NT2/D1 (cell line): ENCODE measurements at regions not wholly inside any gene's neighbourhood (a gene's known extent, or its start where the extent isn't known, plus 50 kb on each side); places are given as distances from the start of the nearest gene placed in this dataset.

Experiments
- DNase-seq: peaks from one replicate; pipeline ENCODE4 v3.0.0-alpha.2; 2011; ENCODE audit warnings: low read depth, low spot score
- H3K27me3 ChIP-seq: 2 replicates; pipeline ENCODE4 v1.6.0; 2011; ENCODE audit warnings: mild to moderate bottlenecking; ENCODE audit not compliant: insufficient read length, insufficient read depth
- H3K36me3 ChIP-seq: 2 replicates; pipeline ENCODE4 v1.6.1; 2011; ENCODE audit warnings: mild to moderate bottlenecking, low read length, mixed read lengths; ENCODE audit not compliant: insufficient read depth, insufficient read length
- H3K4me1 ChIP-seq: 2 replicates; pipeline ENCODE4 v1.5.1; 2011; ENCODE audit not compliant: insufficient read depth, insufficient read length
- H3K4me3 ChIP-seq: 2 replicates; pipeline ENCODE4 v1.5.1; 2011; ENCODE audit warnings: low read depth; ENCODE audit not compliant: insufficient read length
- H3K9ac ChIP-seq: 2 replicates; pipeline ENCODE4 v1.6.0; 2011; ENCODE audit warnings: low read depth; ENCODE audit not compliant: insufficient read length
- H3K9me3 ChIP-seq: 2 replicates; pipeline ENCODE4 v1.5.1; 2011; ENCODE audit warnings: mild to moderate bottlenecking, low read length; ENCODE audit not compliant: insufficient read depth
- SUZ12 ChIP-seq: IDR thresholded peaks from 2 replicates; pipeline ENCODE4 v1.6.1; 2011; ENCODE audit not compliant: insufficient read length, insufficient read depth; ENCODE audit errors: extremely low read depth
- YY1 ChIP-seq: IDR thresholded peaks from 2 replicates; pipeline ENCODE4 v1.6.1; 2011; ENCODE audit not compliant: insufficient read length, insufficient read depth
- ZNF274 ChIP-seq: IDR thresholded peaks from 2 replicates; pipeline ENCODE4 v1.6.1; 2011; ENCODE audit warnings: mild to moderate bottlenecking, low read depth, low read length

DNA sequence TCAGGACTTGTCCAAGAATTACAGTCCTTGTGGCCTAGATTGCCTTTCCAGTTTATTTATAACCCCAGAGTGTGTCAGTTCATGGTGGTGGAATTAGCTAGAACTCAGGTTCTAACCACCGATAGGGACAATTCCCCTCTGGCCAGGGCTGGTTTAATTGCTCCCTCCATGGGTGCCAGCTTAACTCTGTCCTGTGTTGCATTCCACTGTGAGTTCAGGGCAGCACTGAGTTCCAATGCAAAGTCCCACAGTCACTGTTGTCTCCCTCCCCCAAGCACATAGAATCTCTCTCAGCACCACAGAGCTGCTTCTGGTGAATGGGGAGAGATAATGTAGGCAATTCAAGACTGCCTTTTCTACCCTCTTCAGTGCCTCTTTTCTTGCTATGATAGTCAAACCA is 82.5 kb upstream of the TNFRSF21 start:
- peak; percentile 18 for DNase-seq
- no peak for TF ChIP-seq ZNF274
- no peak for TF ChIP-seq YY1
- TF ChIP-seq SUZ12: no peak
- Histone ChIP-seq H3K4me3 (no peak overlapping the region), H3K9me3 (no peaks in the 10 kb centered on the region), H3K4me1 (no peaks in the 10 kb centered on the region), H3K27me3 (no peaks in the 10 kb centered on the region), H3K36me3 (no peaks in the 10 kb centered on the region), H3K9ac (no peak overlapping the region)

DNA sequence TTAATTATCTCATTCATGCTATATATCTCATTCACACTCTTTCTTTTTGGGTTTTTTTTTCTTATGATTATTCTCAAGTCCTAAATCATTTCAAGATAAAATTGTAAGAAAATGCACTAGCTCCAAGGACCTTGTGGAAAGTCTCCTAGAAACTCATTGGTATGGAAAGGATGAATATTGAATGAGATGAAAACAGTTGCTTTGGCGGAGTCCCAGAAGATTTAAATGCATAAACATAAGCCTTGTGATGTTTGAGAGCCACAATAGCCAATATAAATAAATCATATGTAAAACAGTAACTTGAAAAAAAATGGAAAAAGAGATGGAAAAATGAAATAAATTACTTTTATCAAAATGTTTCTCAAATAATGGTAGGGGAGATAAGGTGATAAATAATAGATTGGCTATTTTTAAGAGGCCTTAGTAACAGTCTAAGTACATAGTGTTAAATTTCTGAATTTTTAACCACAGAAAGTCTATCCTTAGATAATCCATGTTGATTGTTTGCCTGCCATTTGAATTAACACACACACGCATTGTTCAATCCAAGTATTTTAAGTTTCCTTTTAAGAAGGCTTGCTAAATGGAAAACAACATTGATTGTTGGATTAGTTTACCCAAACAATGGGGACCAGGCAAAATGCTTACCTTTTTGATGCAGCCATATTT is 81.1 kb upstream of the CD2AP start:
- Histone ChIP-seq H3K4me1 (no peaks in the 10 kb centered on the region), H3K9ac (no peak overlapping the region), H3K36me3 (no peaks in the 10 kb centered on the region), H3K27me3 (no peaks in the 10 kb centered on the region), H3K4me3 (no peak overlapping the region), H3K9me3 (no peaks in the 10 kb centered on the region)
- DNase-seq: no peak
- TF ChIP-seq SUZ12: no peak
- TF ChIP-seq ZNF274: no peak
- no peak for TF ChIP-seq YY1

DNA sequence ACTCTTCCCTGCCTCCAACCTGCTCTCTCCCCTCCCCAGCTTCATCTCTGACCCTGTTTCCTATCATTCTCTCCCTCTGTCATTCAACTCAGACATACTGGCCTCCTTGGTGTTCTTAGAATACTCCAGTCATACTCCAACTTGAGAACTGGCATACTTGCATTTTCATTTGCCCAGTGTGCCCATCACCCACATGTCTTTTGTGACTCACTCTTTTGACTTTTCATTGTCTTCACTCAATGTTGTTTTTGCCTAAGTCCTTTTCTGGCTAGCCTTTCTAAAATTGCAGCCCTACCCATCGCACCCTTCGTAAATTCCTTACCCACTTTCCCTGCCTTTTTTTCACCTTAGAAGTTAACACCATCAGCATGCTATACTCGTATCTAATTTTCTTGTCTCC is 77.0 kb upstream of the CD2AP start:
- Histone ChIP-seq H3K36me3 (no peaks in the 10 kb centered on the region), H3K9ac (no peak overlapping the region), H3K4me3 (no peak overlapping the region), H3K9me3 (no peaks in the 10 kb centered on the region), H3K4me1 (no peaks in the 10 kb centered on the region), H3K27me3 (no peaks in the 10 kb centered on the region)
- DNase-seq: no peak
- TF ChIP-seq ZNF274 (no peak), YY1 (no peak), SUZ12 (no peak)

DNA sequence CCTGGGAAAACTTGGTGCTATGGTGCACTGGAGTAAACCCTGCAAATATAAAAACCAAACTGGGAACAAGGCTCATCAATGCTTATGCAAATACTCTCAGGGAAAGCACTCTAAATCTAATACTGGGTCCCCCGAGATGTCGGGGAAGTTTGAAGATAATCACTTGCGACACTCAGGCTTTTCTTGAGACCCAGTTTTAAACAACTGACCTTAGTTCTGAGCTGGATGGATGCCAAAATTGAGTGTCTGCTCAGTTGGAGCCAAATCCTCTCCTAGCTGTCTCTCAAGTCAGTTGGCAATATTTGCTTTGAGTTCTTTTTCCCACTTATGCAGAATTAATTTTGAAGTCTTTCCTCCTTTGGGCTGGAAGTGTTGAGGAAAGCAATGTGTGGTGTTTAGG is 75.5 kb upstream of the CD2AP start:
- no peak for DNase-seq
- no peak overlapping the region for H3K9ac ChIP-seq
- H3K36me3 ChIP-seq: no peaks in the 10 kb centered on the region
- H3K4me1 ChIP-seq: no peaks in the 10 kb centered on the region
- H3K9me3 ChIP-seq: no peaks in the 10 kb centered on the region
- TF ChIP-seq ZNF274: no peak
- TF ChIP-seq YY1: no peak
- no peak for TF ChIP-seq SUZ12
- H3K27me3 ChIP-seq: no peaks in the 10 kb centered on the region
- no peak overlapping the region for H3K4me3 ChIP-seq

DNA sequence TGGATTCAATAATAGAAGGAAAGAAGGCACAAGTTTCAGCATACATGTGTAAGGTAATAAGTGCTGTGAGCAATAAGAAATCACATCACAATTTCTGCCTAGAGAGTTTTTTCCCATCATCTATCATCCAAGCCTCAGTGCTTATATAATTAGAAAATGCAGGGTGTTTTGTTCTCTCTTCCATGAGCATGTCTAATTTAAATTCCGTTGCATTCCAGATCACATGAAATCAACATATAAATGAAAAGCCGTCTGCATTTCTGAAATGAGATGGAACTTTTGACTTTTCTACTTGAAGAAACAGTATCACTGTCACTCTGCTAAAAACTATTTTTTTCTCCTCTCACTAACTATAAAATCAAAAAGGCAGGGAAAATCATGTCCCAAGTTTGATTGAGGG is 74.5 kb upstream of the CD2AP start:
- Histone ChIP-seq H3K4me3 (no peak overlapping the region), H3K9ac (no peak overlapping the region), H3K9me3 (no peaks in the 10 kb centered on the region), H3K36me3 (no peaks in the 10 kb centered on the region), H3K27me3 (no peaks in the 10 kb centered on the region), H3K4me1 (no peaks in the 10 kb centered on the region)
- TF ChIP-seq YY1 (no peak), ZNF274 (no peak), SUZ12 (no peak)
- no peak for DNase-seq

DNA sequence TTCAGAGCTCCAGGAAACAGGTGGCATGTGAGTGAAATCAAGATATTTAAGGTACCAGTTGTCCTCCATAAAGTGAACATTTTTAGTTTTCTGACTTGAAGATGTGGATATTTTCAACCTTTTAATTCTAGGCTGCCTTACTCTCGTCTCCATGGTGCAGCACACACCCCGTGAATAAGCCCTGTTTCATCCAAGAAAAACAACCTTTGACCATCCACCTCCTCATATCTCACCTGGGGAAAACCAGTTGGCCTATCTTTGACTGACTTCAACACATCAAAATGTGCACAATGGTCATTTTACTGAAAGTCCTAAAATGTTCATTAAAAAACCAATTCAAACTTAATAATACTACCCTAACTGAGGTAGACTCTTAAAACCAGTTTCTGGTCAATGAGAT is 73.8 kb upstream of the CD2AP start:
- no peak overlapping the region for H3K9ac ChIP-seq
- no peaks in the 10 kb centered on the region for H3K27me3 ChIP-seq
- H3K4me3 ChIP-seq: no peak overlapping the region
- H3K36me3 ChIP-seq: no peaks in the 10 kb centered on the region
- no peaks in the 10 kb centered on the region for H3K4me1 ChIP-seq
- no peaks in the 10 kb centered on the region for H3K9me3 ChIP-seq
- DNase-seq: no peak
- TF ChIP-seq YY1 (no peak), ZNF274 (no peak), SUZ12 (no peak)

DNA sequence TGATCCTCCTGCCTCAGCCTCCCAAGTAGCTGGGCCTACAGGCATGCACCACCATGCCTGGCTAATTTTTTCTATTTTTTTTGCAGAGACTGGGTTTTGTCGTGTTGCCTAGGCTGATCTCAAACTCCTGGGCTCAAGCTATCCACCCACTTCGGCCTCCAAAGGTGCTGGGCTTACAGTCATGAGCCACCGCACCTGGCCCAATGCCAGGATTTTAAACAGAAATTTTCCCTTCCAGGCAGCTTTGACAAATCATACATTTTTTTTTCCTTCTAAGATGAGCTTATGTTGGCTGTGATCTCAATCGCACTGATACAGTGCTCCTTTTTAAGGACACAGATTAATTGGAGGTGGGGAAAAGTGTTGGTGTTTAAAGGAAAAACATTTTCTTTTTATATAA is 73.2 kb upstream of the CD2AP start:
- no peaks in the 10 kb centered on the region for H3K9me3 ChIP-seq
- H3K4me1 ChIP-seq: no peaks in the 10 kb centered on the region
- H3K36me3 ChIP-seq: no peaks in the 10 kb centered on the region
- no peak overlapping the region for H3K4me3 ChIP-seq
- TF ChIP-seq SUZ12: no peak
- TF ChIP-seq YY1: no peak
- no peak for TF ChIP-seq ZNF274
- no peak for DNase-seq
- H3K9ac ChIP-seq: no peak overlapping the region
- H3K27me3 ChIP-seq: no peaks in the 10 kb centered on the region

DNA sequence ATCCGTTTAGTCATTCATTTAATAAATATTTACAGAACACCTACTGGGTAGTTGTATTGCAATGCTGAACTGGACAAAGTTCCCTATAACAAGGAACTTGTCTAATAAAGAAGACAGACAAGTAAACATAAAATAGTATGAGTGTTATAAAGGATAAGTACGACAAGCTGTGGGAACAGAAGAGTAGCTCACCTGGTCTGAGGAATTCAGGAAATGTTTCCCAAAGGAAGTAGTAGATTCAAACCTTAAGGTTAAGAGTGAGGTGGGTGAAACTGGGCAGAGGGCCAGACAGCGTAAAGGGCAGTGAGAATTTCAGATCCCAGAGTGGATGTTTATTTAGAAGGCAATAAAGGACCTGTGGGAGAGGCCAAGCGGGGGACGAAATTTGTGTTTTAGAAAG is 72.3 kb upstream of the CD2AP start:
- no peak for TF ChIP-seq YY1
- no peak for TF ChIP-seq SUZ12
- TF ChIP-seq ZNF274: no peak
- Histone ChIP-seq H3K36me3 (no peaks in the 10 kb centered on the region), H3K27me3 (no peaks in the 10 kb centered on the region), H3K4me1 (no peaks in the 10 kb centered on the region), H3K9ac (no peak overlapping the region), H3K4me3 (no peak overlapping the region), H3K9me3 (no peaks in the 10 kb centered on the region)
- no peak for DNase-seq
